Keratinocyte (primary cell): ENCODE measurements at regions not wholly inside any gene's neighbourhood (a gene's known extent, or its start where the extent isn't known, plus 50 kb on each side); places are given as distances from the start of the nearest gene placed in this dataset.

ENCODE experiments used
- DNase-seq: peaks from one replicate; pipeline ENCODE4 v3.0.0-alpha.2; 2011; ENCODE audit warnings: low read depth, missing footprints, low spot score
- FAIRE-seq: peaks from 2 replicates; lab custom pipeline; 2011; peaks lifted over from hg19 to GRCh38; lab: Jason Lieb, UNC
- H2AFZ ChIP-seq: 2 replicates; pipeline ENCODE4 v1.6.0; 2012; ENCODE audit warnings: low read length, control low read depth, inconsistent platforms; ENCODE audit not compliant: control insufficient read depth
- H3K27ac ChIP-seq: 2 replicates; pipeline ENCODE4 v1.5.1; 2011; ENCODE audit warnings: low read length; ENCODE audit not compliant: control insufficient read depth, insufficient read depth
- H3K27me3 ChIP-seq: 3 replicates; pipeline ENCODE4 v1.6.0; 2011; ENCODE audit warnings: low read length; ENCODE audit not compliant: control insufficient read depth, insufficient read depth; ENCODE audit errors: extremely low read depth
- H3K36me3 ChIP-seq, 2 experiments: 2 replicates in 1 of 2; 3 replicates in 1 of 2; pipeline ENCODE4 v1.5.1; 2011; ENCODE audit warnings: low read length in 2 of 2, mild to moderate bottlenecking in 1 of 2; ENCODE audit not compliant: control insufficient read depth in 2 of 2, insufficient read depth in 2 of 2; ENCODE audit errors: extremely low read depth in 1 of 2
- H3K4me1 ChIP-seq: 3 replicates; pipeline ENCODE4 v1.5.1; 2011; ENCODE audit warnings: low read length; ENCODE audit not compliant: control insufficient read depth, insufficient read depth; ENCODE audit errors: extremely low read depth
- H3K4me2 ChIP-seq: 3 replicates; pipeline ENCODE4 v1.6.0; 2011; ENCODE audit warnings: low read depth, low read length; ENCODE audit not compliant: control insufficient read depth, insufficient read depth; ENCODE audit errors: extremely low read depth
- H3K4me3 ChIP-seq, 3 experiments: fragments of 200-600 bp in 1 of 3; sonication (generic) in 1 of 3; 2 replicates in 2 of 3; 3 replicates in 1 of 3; pipeline ENCODE4 v1.5.1; 2011 to 2016; ENCODE audit warnings: low read length in 3 of 3, mild to moderate bottlenecking in 3 of 3, control low read depth in 2 of 3, inconsistent platforms in 1 of 3, low read depth in 1 of 3, mixed read lengths in 1 of 3, mixed run types in 1 of 3, moderate library complexity in 1 of 3; ENCODE audit not compliant: control insufficient read depth in 2 of 3, insufficient read depth in 2 of 3; ENCODE audit errors: extremely low read depth in 1 of 3
- H3K79me2 ChIP-seq: 2 replicates; pipeline ENCODE4 v1.6.0; 2012; ENCODE audit warnings: low read length; ENCODE audit not compliant: control insufficient read depth, insufficient read depth
- H3K9ac ChIP-seq: 3 replicates; pipeline ENCODE4 v1.6.0; 2011; ENCODE audit warnings: low read length; ENCODE audit not compliant: control insufficient read depth, insufficient read depth; ENCODE audit errors: extremely low read depth
- H3K9me1 ChIP-seq: 3 replicates; pipeline ENCODE4 v1.6.0; 2011; ENCODE audit warnings: low read length; ENCODE audit not compliant: control insufficient read depth, insufficient read depth; ENCODE audit errors: extremely low read depth
- H3K9me3 ChIP-seq: 2 replicates; pipeline ENCODE4 v1.5.1; 2012; ENCODE audit warnings: low read depth, low read length; ENCODE audit not compliant: control insufficient read depth
- H4K20me1 ChIP-seq: 3 replicates; pipeline ENCODE4 v1.6.0; 2011; ENCODE audit warnings: low read length; ENCODE audit not compliant: control insufficient read depth, insufficient read depth; ENCODE audit errors: extremely low read depth
- EZH2 ChIP-seq: IDR thresholded peaks from one replicate; pipeline ENCODE4 v1.6.1; 2012; ENCODE audit warnings: inconsistent platforms, mild to moderate bottlenecking, low read length, moderate library complexity
- dilution Hi-C: fragments of 300-500 bp; cut with MboI; formaldehyde crosslinking; loops from one replicate; pipeline ENCODE4 v1.7.0; 2020; ENCODE audit warnings: low sequenced_read_pairs; ENCODE audit not compliant: extremely low pct_ligation_motif_present
- TF ChIP-seq, protein P1 (sequence below), 3 experiments: IDR thresholded peaks in 1 of 3; conservative IDR thresholded peaks in 1 of 3; optimal IDR thresholded peaks in 1 of 3; 2 replicates in 2 of 3; 3 replicates in 1 of 3; pipeline versions ENCODE3 to v1.5.1; 2011; ENCODE audit warnings: low read length in 3 of 3, mild to moderate bottlenecking in 3 of 3, moderate library complexity in 2 of 3, control low read depth in 1 of 3, inconsistent platforms in 1 of 3; ENCODE audit not compliant: insufficient read depth in 2 of 3; ENCODE audit errors: extremely low read depth in 1 of 3

- H3K79me2 ChIP-seq = no peaks in the 10 kb centered on the region
- H3K36me3 ChIP-seq = no peaks in the 10 kb centered on the region
- FAIRE-seq (no peak), DNase-seq (no peak)
- no peaks in the 10 kb centered on the region for H3K9me3 ChIP-seq
- no peak overlapping the region for H3K27ac ChIP-seq
- dilution Hi-C loops = no loop called here
- H4K20me1 ChIP-seq = no peaks in the 10 kb centered on the region
- TF ChIP-seq, protein P1, sequence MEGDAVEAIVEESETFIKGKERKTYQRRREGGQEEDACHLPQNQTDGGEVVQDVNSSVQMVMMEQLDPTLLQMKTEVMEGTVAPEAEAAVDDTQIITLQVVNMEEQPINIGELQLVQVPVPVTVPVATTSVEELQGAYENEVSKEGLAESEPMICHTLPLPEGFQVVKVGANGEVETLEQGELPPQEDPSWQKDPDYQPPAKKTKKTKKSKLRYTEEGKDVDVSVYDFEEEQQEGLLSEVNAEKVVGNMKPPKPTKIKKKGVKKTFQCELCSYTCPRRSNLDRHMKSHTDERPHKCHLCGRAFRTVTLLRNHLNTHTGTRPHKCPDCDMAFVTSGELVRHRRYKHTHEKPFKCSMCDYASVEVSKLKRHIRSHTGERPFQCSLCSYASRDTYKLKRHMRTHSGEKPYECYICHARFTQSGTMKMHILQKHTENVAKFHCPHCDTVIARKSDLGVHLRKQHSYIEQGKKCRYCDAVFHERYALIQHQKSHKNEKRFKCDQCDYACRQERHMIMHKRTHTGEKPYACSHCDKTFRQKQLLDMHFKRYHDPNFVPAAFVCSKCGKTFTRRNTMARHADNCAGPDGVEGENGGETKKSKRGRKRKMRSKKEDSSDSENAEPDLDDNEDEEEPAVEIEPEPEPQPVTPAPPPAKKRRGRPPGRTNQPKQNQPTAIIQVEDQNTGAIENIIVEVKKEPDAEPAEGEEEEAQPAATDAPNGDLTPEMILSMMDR (optimal IDR thresholded peaks at IDR 0.05 in 1 of 3, IDR thresholded peaks at IDR 0.05 in 1 of 3, conservative IDR thresholded peaks at IDR 0.05 in 1 of 3; ENCODE audit: extremely low read depth in 1 of 3, insufficient read depth in 2 of 3, low read length in 3 of 3) = no peak
- no peak for TF ChIP-seq EZH2
- no peaks in the 10 kb centered on the region for H3K4me1 ChIP-seq
- H3K4me3 ChIP-seq = no peak overlapping the region
- no peak overlapping the region for H3K4me2 ChIP-seq
- no peaks in the 10 kb centered on the region for H3K27me3 ChIP-seq
- no peak overlapping the region for H3K9ac ChIP-seq
- no peak overlapping the region for H2AFZ ChIP-seq
- H3K9me1 ChIP-seq = no peaks in the 10 kb centered on the region
Measured at GRCh38 chr4:71923070-71923469, 108.7 kb upstream of the NPFFR2 start.

- H3K9ac ChIP-seq = no peak overlapping the region
- H3K9me1 ChIP-seq = no peaks in the 10 kb centered on the region
- H3K9me3 ChIP-seq = no peaks in the 10 kb centered on the region
- FAIRE-seq (no peak), DNase-seq (no peak)
- H3K79me2 ChIP-seq = no peaks in the 10 kb centered on the region
- H4K20me1 ChIP-seq = no peaks in the 10 kb centered on the region
- no peaks in the 10 kb centered on the region for H3K36me3 ChIP-seq
- no peak overlapping the region for H2AFZ ChIP-seq
- no peaks in the 10 kb centered on the region for H3K4me1 ChIP-seq
- no peak for TF ChIP-seq EZH2
- TF ChIP-seq, protein P1 (optimal IDR thresholded peaks at IDR 0.05 in 1 of 3, IDR thresholded peaks at IDR 0.05 in 1 of 3, conservative IDR thresholded peaks at IDR 0.05 in 1 of 3; ENCODE audit: extremely low read depth in 1 of 3, insufficient read depth in 2 of 3, low read length in 3 of 3) = no peak
- no peak overlapping the region for H3K27ac ChIP-seq
- no peak overlapping the region for H3K4me3 ChIP-seq
- dilution Hi-C loops = no loop called here
- H3K27me3 ChIP-seq = no peaks in the 10 kb centered on the region
- no peak overlapping the region for H3K4me2 ChIP-seq
Measured at GRCh38 chr4:71930459-71930858, 101.3 kb upstream of the NPFFR2 start.
